ENCODE measurements at regions not wholly inside any gene's neighbourhood (a gene's known extent, or its start where the extent isn't known, plus 50 kb on each side); places are given as distances from the start of the nearest gene placed in this dataset.
"Not testable (repeated sequence)": the region's sequence is repeated elsewhere in the genome, so short reads cannot be mapped to it uniquely, and the experiment has no call there.

- DNase-seq, result no peak
Measured at GRCh38 chr14:105581551-105582341, 55.4 kb downstream of the TMEM121 start.

GRCh38 chr14:105582639-105583038, 56.3 kb downstream of the TMEM121 start:
- DNase-seq, result no peak

GRCh38 chr14:105583914-105584313, 57.5 kb downstream of the TMEM121 start:
- DNase-seq, result not testable (repeated sequence)

- not testable (repeated sequence) for DNase-seq
Measured at GRCh38 chr14:105585290-105585689, 58.9 kb downstream of the TMEM121 start.

GRCh38 chr14:105585722-105586121, 59.3 kb downstream of the TMEM121 start:
- DNase-seq, result not testable (repeated sequence)

GRCh38 chr14:105586144-105586872, 59.9 kb downstream of the TMEM121 start:
- DNase-seq, result not testable (repeated sequence)

- DNase-seq, result not testable (repeated sequence)
Measured at GRCh38 chr14:105587034-105587433, 60.7 kb downstream of the TMEM121 start.

- DNase-seq, result not testable (repeated sequence)
Measured at GRCh38 chr14:105587482-105588235, 61.3 kb downstream of the TMEM121 start.

GRCh38 chr14:105588236-105588860, 62.0 kb downstream of the TMEM121 start:
- DNase-seq, result no peak

- DNase-seq, result no peak
Measured at GRCh38 chr14:105589161-105589925, 63.0 kb downstream of the TMEM121 start.

GRCh38 chr14:105589926-105590185, 63.5 kb downstream of the TMEM121 start:
- not testable (repeated sequence) for DNase-seq

GRCh38 chr14:105591052-105591451, 64.7 kb downstream of the TMEM121 start:
- DNase-seq, result no peak

- DNase-seq, result not testable (repeated sequence)
Measured at GRCh38 chr14:105591792-105592341, 65.5 kb downstream of the TMEM121 start.

- DNase-seq, result not testable (repeated sequence)
Measured at GRCh38 chr14:105592646-105593045, 66.3 kb downstream of the TMEM121 start.

- DNase-seq, result not testable (repeated sequence)
Measured at GRCh38 chr14:105595346-105595745, 69.0 kb downstream of the TMEM121 start.

- not testable (repeated sequence) for DNase-seq
Measured at GRCh38 chr14:105596374-105596773, 70.0 kb downstream of the TMEM121 start.

- DNase-seq, result not testable (repeated sequence)
Measured at GRCh38 chr14:105598040-105598763, 71.8 kb downstream of the TMEM121 start.

GRCh38 chr14:105598925-105599586, 72.7 kb downstream of the TMEM121 start:
- DNase-seq, result not testable (repeated sequence)

GRCh38 chr14:105600195-105600938, 74.0 kb downstream of the TMEM121 start:
- DNase-seq, result not testable (repeated sequence)

- DNase-seq, result no peak
Measured at GRCh38 chr14:105600939-105601359, 74.6 kb downstream of the TMEM121 start.

Data from effector CD8-positive, alpha-beta T cell (primary cell).